NCI-H2107 treated with DMSO at 0.1 percent for 48 hours (cell line): ENCODE measurements at regions not wholly inside any gene's neighbourhood (a gene's known extent, or its start where the extent isn't known, plus 50 kb on each side); places are given as distances from the start of the nearest gene placed in this dataset.

ENCODE experiments used
- DNase-seq: peaks from one replicate; lab custom pipeline; 2025; ENCODE audit not compliant: unreplicated experiment; lab: John Stamatoyannopoulos, UW

DNA sequence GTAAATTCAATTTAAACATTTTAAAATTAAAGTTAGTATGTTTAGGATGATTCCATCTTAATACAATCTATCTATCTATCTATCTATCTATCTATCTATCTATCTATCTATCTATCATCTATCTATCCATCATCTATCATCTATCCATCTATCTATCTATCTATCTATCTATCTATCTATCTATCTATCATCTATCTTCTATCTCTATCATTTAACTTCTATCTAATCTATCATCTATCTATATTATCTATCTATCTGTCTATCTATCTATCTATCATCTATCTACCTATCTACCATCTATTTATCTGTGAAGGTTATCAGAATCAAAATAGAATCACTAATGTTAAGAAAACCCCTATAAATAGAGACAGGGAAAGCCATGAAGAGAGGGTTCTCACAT, 78.3 kb downstream of the RAMP3 start:
- DNase-seq = no peak

DNA sequence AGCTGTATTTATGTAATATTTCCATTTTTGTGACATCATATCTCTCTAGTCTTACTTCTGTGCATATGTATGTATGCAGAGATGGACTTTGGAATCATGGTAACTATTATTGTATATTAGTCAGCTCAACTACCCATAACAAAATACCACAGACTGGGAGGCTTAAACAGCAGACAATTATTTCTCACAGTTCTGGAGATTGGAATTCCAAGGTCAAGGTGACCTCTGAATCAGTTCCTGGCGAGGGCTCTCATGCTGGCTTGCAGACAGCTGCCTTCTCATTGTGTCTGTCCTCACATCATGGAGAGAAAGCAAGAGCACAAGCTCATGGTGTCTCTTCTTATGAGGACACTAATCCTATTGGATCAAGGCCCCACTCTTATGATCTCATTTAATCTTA, 79.1 kb downstream of the RAMP3 start:
- no peak for DNase-seq

DNA sequence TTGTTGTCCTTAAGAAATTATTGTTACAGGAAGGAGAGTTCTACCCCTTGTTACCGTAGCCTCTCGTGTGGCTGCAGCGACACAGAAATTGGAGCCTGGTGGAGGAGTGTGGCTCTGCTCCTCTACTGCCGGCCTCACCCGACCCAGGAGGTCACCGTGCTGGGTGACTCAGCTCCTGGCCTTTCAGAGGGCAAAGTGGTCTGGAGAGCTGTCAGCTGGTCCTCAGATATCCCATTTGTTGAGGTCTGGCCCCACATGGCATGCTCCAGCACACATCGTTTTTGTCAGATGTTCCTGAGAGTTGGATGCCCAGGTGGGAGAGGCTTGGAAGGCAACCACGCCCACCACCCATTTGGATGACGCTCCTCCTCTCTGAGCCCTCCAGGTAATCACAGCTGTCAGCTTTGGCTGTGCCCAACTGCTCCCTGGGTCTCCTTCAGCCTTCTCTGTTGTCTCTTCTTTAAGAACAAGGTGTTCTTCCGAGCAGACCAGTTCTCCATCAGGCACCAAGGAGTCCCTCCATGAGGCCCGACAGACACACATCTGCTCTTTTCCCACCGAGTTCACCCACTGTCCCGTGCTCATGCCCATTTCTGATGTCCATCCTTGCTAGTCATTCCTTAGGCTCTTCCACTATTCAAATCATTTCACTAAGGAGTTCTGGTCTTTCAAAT, 80.3 kb downstream of the RAMP3 start:
- DNase-seq = no peak

DNA sequence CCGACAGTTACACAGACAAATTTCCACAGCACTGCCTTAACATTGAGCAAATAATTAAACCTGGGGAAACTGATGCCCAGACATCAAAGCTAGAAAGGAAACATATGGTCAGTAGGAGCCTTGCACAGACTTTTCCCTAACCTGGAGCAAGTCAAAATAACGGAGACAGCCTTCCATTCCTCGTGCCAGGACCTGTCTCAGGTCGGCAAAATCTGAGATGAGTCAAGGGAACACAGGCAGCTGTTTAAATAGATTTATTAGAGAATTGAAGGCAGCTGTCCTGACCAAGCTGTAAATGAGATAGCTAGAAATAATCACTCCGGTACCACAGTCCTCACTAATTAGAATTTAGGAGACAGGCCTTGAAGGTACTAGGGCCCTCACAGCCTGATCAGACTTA, 81.2 kb downstream of the RAMP3 start:
- DNase-seq = no peak

DNA sequence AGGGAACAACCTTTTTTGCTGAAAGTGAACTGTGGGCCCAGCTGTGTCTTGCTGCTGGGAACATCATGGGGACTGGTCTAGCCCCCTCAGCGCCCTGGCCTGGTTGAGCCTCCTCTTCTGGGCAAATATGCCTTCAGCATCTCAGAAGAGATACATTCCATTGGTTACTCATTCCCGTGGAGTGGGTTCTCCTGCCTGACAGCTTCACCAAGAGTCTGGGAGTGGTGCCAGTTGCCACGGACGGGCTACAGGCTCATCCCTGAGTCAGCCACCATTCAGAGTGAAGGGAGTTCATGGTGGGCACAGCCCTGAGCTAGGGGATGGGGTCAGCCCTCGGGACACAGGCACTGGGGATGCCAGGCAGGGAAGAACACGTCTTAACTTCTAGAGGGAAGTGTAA, 81.9 kb downstream of the RAMP3 start:
- DNase-seq = no peak

DNA sequence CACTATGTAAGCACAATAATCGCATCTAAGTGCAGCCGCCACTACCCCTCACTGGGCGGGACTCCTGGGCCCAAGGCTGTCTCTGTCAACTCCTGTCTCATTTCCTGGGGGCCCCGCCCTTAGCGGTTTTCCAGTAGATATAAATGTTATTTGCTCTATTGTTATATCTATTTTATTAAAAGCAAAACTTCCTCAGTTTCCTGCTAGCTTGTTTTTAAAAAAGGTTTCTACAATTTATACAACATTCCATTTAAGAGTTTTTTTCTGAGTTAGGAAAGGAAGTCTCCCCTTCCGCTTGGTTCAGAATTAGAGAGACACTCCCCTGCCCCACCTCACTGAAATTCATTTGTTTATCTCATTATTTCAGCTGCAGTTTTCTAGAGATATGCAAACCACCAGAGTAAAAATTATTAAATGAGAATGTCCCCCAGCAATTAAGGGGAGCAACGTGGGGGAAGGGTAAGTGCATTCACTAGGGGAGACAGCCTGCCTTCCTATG, 82.7 kb downstream of the RAMP3 start:
- DNase-seq = no peak

DNA sequence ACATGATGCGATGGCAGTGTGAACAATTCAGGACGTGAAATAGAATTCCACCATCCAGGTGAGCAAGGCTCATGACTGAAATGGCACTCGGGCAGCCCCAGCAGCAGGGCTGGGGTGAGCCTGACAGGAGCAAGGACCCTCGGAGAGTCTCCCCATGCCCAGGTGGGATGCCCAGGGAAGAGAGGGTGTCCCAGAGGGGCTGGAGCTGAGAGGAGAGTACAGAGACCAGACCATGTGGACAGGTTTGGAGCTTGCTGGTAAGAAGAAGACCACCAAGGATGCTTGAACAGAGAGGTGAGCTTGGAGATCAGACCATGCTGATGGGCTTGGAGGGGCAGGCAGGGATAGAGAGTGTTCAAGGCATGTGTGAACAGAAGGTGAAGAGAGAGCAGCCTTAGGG, 83.3 kb downstream of the RAMP3 start:
- DNase-seq = no peak

DNA sequence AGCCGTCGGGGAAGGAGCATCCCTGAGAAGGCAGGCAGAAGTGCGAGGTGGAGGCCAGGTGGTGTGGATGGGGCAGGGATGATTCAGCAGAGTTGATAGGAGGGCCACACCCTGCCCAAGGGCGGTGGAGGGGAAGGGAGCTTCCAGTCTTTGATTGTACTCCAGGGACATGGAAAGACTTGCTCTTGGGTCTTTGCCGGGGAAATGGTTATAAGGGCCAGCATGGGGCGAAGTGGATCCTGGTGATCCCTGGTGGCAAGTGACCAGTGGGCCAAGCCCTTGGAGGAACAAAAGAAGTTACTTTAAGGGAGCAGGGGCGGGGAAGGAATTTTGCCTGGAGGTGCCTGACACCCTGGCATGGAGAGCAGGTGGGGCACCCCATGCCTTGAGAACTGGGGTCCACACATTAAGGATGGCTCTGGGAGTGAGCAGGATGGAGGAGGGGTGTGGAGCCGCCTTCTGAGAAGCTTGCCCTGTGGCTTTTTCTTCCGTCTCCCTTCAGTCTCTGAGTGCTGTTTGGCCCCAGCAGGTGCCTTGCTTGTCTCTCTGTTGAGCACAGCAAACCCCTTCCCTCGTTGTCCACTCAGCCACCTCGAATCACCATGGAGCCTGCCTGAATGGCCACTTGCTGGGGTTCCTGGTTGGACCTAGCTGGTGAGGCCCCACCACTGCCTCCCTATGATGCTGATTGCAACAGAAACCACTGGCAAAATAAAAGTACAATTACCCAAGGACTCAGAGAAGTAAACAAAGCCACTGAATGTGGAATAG, 83.9 kb downstream of the RAMP3 start:
- DNase-seq = no peak

DNA sequence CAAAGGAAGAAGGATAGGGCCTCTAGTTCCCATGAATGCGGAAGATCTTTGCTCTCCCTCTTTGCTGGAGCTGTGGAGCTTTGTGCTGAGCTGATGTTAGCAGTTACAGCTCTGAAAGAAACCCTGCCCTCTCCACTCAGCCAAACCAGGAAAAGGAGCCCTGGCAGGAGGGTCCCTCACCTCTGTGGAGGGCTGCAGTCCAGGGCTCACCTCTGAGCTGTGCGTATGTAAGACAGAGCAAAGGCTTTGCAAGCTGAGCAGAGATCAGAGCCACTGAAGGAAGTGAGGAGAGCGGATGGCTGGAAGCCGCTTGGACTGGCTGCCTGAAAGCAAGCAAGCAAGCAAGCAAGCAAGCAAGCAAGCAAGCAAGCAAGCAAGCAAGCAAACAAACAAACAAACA, 84.7 kb downstream of the RAMP3 start:
- no peak for DNase-seq

DNA sequence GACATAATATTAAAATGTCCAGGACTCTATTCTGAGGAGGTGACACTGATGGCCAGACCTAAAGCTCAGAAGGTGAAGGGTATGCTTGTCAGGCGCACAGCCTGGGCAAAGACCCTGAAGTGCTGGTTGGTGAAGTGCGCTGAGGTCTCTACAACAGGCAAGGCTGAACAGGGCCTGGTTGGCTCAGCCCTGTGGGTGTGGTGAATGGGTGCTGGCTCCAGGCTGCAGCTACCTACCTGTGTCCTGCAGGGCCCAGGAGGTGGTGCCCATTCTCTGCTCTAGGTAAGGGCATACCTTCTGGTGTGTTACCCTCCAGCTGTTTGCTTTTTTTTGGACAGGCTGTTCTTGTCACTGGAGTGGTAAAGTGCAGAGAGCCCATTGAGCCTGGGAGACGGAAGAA, 85.1 kb downstream of the RAMP3 start:
- DNase-seq = no peak

DNA sequence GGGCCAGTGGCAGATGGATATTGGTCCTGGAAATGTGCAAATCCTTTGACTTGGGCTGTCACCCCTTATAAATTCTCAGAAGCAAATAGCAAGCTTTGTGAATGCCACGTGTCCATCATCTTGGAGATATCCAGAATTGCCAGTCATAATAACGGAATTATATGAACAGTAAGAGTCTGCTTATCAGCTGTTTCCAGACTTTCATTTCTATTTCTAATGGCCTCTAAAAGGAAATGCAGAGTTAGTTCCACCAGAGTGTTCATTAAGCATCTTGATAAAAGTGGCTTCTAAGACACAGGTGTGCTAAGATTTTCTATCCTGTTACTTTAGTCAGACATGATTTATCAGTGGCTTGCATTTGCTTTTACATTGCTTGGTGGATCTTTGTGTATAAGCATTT, 87.4 kb downstream of the RAMP3 start:
- no peak for DNase-seq

DNA sequence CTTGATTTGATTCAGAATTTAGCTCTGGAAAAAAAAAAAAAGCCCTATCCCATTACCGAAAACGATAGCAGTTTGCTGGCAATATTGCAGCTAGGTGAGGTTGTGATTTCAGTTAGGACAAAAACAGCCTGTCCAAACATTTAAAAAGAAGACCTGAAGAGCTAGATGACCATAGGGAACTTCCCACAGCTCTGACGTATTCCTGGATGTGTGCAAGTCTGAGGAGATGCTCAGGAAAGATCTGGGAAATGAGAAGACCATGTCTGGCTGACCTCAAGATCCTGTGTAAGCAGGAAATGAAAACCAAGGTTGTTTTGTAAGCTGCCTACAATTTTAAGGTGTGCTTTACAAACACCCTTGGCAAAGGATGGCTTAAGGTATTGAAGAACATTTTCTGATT, 88.7 kb downstream of the RAMP3 start:
- no peak for DNase-seq

DNA sequence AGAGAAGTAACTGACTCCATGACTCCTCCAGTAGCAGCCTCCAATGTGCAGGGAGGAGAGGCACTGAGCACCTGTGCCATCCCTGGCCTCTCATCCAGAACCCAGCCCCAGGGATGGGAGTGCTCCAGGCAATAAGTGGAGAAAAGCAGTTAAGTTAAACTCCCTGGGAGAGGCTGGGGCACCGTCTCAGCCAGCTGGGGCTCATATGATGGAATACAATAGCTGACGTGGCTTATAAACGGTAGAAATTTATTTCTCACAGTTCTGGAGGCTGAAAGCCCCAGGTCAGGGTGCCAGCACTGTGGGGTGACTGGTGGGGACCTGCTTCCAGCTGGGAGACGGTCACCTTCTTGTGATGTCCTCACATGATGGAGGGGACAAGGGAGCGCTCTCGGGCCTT, 94.7 kb downstream of the RAMP3 start:
- no peak for DNase-seq

DNA sequence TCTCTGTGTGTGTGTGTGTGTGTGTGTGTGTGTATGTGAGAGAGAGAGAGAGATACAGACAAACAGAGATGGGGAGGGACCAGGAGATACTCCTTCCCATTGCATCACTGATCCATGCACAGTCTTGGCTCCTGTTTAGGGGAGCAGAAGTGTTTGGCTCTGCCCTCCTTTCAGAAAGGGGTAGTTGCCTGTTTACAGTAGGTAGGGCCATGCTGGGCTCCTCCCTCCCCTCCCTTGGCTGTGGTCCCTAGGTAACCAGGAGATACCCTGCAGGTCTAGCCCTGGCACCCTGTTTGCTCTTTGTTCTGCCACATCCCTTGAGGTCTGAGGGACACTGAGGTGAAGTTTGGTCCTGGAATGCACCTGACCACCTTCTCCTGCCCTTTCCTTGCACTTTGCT, 95.3 kb downstream of the RAMP3 start:
- DNase-seq = no peak

DNA sequence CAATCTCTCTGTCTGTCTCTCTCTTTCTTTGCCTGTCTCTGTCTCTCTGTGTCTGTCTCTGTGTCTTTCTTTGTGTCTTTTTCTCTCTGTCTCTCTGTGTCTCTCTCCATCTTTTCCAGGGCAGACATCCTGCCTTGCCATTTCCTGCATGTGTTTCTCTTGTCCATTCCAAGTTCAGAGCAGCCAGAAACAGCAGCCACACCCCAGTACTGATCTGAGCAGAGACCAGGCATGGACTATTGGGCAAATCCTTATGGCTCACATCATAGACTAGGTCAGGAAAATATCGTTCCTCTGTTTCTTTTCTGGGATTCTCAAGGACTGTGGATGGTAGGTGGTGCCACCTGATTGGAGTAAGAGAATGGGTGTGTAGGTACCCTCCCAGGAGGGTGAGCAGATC, 95.8 kb downstream of the RAMP3 start:
- no peak for DNase-seq

DNA sequence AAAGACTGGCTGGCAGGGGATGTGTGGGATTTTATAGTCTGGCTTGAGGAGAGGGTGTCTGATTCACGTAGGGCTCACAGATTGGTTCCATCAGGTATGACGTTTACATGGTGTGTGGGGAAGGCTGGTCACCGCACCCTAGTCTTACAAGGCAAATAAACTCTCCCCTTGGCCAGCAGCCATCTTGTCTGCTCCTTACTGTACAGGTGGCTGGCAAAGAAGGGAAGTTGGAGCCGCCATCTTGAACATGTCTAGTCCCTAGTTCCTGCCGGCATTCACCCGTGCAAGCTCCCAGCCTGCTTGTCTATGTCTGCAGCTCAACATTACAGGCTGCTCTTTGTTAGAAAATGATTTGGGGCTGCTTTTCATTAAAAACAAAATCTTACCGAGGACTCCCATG, 97.6 kb downstream of the RAMP3 start:
- DNase-seq = no peak

DNA sequence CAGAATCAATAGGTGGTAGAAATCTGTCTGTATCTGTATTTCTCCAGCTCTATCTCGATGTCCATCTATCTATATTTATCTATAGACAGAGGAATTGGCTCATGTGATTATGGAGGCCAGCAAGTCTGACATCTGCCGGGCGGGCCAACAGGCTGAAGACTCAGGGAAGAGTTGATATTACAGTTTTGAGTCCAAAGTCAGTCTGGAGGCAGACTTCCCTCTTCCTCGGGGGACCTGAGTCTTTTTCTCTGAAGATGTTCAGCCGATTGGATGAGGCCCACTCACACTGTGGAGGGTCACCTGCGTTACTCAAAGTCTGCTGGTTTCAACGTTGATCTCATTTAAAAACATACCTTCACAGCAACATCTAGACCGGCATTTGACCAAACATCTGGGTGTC, 98.7 kb downstream of the RAMP3 start:
- no peak for DNase-seq

DNA sequence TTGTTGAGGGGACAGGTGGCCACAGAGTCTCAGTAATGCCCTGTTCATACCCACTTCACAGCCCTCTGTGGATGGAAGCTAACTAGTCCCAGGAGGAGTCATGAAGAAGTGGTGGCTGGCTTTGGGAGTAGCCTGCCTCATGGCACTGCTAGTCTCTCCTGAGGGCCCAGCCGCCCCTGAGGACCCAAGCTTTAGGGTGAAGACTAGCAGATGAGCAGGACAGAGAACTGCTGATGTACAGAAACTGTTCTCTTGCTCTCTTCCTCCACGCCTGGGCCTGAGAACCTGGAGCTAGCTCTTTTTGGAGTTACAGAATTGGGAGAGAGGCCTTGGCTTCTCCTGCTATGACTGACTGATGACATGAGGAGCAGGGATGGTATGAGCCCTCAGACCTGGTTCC, 99.2 kb downstream of the RAMP3 start:
- no peak for DNase-seq

DNA sequence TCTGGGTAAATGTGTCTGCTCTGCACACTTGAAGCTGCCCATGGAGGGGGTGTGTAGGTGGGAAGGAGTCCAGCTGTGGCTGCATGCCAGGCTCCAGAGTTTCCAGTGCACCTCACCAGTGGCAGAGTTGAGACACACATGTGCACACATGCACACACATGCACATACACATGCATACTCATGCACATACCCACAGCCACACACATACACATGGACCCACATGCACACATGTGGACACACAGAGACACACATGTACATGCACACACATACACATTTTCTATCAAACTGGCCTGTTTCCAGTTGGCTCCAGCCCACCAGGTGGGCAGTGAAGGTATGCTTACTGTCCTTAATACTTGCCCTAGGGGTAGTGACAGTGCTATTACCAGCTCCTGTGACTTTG, 99.7 kb downstream of the RAMP3 start:
- no peak for DNase-seq

DNA sequence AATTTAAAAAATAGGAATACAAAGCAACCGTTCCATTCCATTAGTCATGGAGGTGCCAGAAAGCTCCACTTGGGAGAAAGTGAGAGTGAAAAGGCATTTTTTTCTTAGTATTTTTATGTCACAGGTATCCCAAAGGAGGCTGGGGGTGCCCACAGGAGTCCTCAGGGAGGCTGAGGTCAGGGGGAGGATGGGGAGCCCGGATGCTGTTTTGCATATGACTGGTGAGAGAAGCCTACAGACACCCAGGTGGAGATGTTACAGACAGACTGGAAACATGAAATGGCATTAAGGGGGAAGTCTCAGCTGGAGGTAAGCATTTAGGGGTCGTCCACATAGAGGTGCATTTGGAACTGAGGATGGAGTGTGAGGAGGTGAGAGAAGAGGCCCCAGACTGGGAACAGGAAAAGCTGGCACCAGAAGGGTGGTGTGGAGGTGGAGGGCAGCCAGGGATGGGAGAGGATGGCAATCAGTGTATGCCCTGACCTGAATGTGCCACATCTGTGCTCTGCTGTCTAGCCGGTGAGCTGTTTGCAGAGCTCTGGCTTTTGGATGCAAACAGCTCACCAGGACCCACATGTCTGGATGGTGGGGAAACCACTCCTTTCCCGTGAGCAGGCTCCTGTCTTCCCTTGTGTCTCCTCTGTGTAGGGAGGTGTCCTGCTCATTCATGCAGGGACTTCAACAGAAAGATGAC, 101.1 kb downstream of the RAMP3 start:
- no peak for DNase-seq

DNA sequence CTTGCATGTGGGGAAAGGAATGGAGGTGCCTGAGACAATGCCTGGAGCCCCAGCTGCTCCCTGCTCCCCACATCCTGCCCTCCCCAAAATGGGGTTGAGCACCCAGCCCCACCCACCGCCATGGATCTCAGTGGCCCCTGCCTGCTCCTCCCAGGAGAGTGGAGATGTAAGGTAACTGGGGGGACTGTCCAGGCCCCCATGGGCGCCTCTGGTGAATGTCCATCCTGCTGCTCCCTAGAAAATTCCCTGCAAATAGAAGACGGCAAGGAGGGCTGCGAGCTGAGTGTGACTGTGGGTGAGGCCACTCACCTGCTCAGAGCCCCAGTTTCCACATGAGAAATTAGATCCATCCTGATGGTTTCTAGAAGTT, 101.6 kb downstream of the RAMP3 start:
- no peak for DNase-seq

DNA sequence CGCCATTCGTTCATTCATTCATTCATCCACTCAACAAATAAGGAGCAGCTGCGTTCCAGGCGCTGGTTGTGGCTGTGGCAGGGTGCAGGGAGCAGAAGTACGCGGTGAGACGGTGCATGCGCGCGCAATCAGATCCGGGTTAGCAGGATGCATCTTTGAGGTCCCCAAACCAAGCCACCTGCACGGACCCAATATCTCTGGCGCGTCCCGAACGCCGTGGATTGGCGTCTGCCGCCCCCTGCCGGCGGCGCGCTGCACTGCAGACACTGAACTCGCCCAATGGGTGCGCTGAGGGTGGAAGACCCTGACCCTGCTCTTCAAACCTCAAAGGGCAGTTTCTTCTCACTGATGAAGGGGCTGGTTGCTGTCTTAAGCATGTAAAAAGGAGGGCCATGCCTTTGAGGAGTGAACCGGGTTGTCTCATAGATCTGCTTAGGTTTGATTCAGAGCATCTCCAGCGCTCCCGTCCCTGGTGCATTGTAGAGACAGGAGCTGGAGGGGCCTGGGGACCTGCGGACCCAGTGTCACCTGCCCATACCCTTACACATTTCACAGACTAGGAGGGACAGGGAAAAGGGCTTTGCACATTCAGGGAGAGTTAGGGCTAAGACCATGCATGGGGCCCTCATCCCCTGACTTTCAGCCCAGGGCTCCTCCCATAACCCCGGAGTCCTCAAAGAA, 102.5 kb downstream of the RAMP3 start:
- no peak for DNase-seq
